SK-N-MC (cell line): ENCODE measurements at regions not wholly inside any gene's neighbourhood (a gene's known extent, or its start where the extent isn't known, plus 50 kb on each side); places are given as distances from the start of the nearest gene placed in this dataset.

Experiments
- EZH2 ChIP-seq: fragments of 200-600 bp; sonication (generic); IDR thresholded peaks from one replicate; pipeline ENCODE4 v1.6.1; 2017; ENCODE audit warnings: antibody characterized with exemption
- POLR2AphosphoS5 ChIP-seq: IDR thresholded peaks from 2 replicates; pipeline ENCODE4 v1.6.1; 2012; ENCODE audit warnings: mild to moderate bottlenecking, low read depth, low read length, borderline replicate concordance

DNA sequence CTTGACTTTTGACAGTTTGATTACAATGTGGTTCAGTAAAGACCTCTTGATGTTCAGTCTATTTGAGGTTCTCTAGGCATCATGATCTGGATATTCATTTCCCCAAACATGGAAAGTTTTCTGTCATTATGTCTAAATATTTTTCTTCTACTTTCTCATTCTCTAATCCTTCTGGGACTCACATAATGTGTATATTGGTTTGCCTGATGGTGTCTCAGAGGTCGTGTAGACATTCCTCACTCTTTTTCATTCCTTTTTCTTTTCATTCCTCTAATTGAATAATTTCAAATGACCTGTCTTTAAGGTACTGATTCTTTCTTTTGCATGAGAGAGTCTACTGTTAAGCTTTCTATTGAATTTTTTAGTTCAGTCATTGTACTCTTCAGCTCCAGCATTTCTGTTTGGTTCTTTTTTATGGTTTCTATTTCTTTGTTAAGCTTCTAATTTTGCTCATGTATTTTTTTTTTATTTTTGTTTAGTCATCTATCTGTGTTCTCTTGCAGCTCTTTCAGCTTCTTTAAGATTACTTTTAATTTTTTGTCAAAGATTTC is 158.4 kb downstream of the GDAP2 start:
- TF ChIP-seq POLR2AphosphoS5 (no peak), EZH2 (no peak)
